T-cell (primary cell): ENCODE measurements at regions not wholly inside any gene's neighbourhood (a gene's known extent, or its start where the extent isn't known, plus 50 kb on each side); places are given as distances from the start of the nearest gene placed in this dataset.

ENCODE experiments used
- ATAC-seq, 4 experiments: fragments of 200-7000 bp in 3 of 4; fragments of 150-1000 bp in 1 of 4; cut with Tn5 transposase; replicated peaks in 1 of 4; 1 replicate in 3 of 4; 2 replicates in 1 of 4; pipeline ENCODE4 v1.10.0; 2021; ENCODE audit warnings: moderate library complexity in 3 of 4, mild to moderate bottlenecking in 2 of 4, moderate number of reproducible peaks in 1 of 4
- CTCF ChIA-PET, 2 donors: fragments of 300-600 bp; sonication (Branson Sonifier 250); formaldehyde crosslinking; loops; one replicate each; lab custom pipeline; 2022; ENCODE audit warnings: antibody characterized with exemption in 2 of 2; lab: Charles Lee
- POLR2A ChIA-PET, 2 donors: fragments of 300-600 bp; sonication (Branson Sonifier 250); formaldehyde crosslinking; loops; one replicate each; lab custom pipeline; 2022; ENCODE audit warnings: antibody characterized with exemption in 2 of 2; lab: Charles Lee
- DNase-seq, 35 experiments: peaks; one replicate each; pipeline versions ENCODE4 v3.0.0 to v3.0.0-alpha.2; 2013 to 2023
- H3K27ac ChIP-seq: one replicate; pipeline ENCODE4 v1.5.1; 2013; ENCODE audit warnings: low read length
- H3K27me3 ChIP-seq, 2 experiments: replicated peaks in 1 of 2; 1 replicate in 1 of 2; 2 replicates in 1 of 2; pipeline versions ENCODE4 v1.6.1 to v1.7.0; 2013; ENCODE audit warnings: low read length in 1 of 2, mixed read lengths in 1 of 2; ENCODE audit not compliant: control insufficient read depth in 2 of 2, insufficient read depth in 2 of 2; ENCODE audit errors: extremely low read depth in 1 of 2
- H3K36me3 ChIP-seq, 2 donors: 1 replicate in 1 of 2; 2 replicates in 1 of 2; pipeline versions ENCODE4 v1.6.1 to v1.7.0; 2013; ENCODE audit warnings: low read length in 1 of 2; ENCODE audit not compliant: control insufficient read depth in 2 of 2, insufficient read depth in 1 of 2; ENCODE audit errors: extremely low read depth in 1 of 2
- H3K4me1 ChIP-seq, 2 experiments: 1 replicate in 1 of 2; 2 replicates in 1 of 2; pipeline versions ENCODE4 v1.6.1 to v1.7.0; 2013; ENCODE audit warnings: low read length in 2 of 2, mixed read lengths in 1 of 2; ENCODE audit not compliant: insufficient read depth in 2 of 2, control insufficient read depth in 1 of 2; ENCODE audit errors: extremely low read depth in 1 of 2
- H3K4me3 ChIP-seq, 2 donors: 1 replicate in 1 of 2; 2 replicates in 1 of 2; pipeline versions ENCODE4 v1.5.1 to v1.7.0; 2013; ENCODE audit warnings: mild to moderate bottlenecking in 2 of 2, low read length in 1 of 2, moderate library complexity in 1 of 2; ENCODE audit not compliant: control insufficient read depth in 1 of 2; ENCODE audit errors: extremely low read depth in 1 of 2
- H3K9me3 ChIP-seq: 2 replicates; pipeline ENCODE4 v1.7.0; 2013
- H3K27ac Mint-ChIP-seq, 2 donors: one replicate each; pipeline ENCODE4 v1.8.0; 2020 to 2021; ENCODE audit warnings: mild to moderate bottlenecking in 2 of 2, mixed read lengths in 2 of 2
- H3K27me3 Mint-ChIP-seq, 2 donors: one replicate each; pipeline ENCODE4 v1.8.0; 2021 to 2022; ENCODE audit warnings: mixed read lengths in 2 of 2
- H3K36me3 Mint-ChIP-seq: one replicate; pipeline ENCODE4 v1.8.0; 2021; ENCODE audit warnings: mixed read lengths
- H3K4me1 Mint-ChIP-seq, 3 donors: one replicate each; pipeline ENCODE4 v1.8.0; 2020 to 2022; ENCODE audit warnings: mixed read lengths in 3 of 3, mild to moderate bottlenecking in 1 of 3
- H3K4me3 Mint-ChIP-seq, 3 donors: one replicate each; pipeline ENCODE4 v1.8.0; 2020 to 2022; ENCODE audit warnings: mild to moderate bottlenecking in 3 of 3, mixed read lengths in 3 of 3, moderate library complexity in 3 of 3
- H3K9me3 Mint-ChIP-seq, 3 donors: one replicate each; pipeline ENCODE4 v1.8.0; 2020 to 2022; ENCODE audit warnings: mixed read lengths in 3 of 3
- WGBS: methylation state at CpG from one replicate; pipeline ENCODE4 v1.1.5; 2013; ENCODE audit warnings: missing lambda C conversion rate; ENCODE audit not compliant: insufficient coverage; 5-methylcytosine and 5-hydroxymethylcytosine counted together

DNA sequence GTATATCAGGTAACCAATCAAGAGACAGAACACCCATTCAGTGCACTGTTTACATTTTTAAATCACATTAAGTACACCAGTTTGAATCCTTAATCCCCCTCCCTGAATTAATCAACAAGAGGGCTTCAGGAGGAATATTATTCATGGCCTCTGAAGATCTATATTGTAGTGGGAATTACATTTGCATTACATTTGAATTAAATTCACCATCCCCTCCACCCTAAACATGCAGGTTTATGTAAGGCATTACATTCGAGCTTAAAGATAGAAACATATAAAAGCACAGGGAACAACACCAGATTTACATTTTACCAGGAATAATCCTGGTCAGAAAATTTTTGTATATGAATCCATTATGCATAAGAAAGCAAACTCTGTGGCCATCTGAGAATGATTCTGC is 197.8 kb upstream of the KITLG start:
- no peak for ATAC-seq
- Histone ChIP-seq H3K27ac (no peak overlapping the region), H3K4me3 (no peak overlapping the region), H3K27me3 (no peaks in the 10 kb centered on the region), H3K4me1 (no peaks in the 10 kb centered on the region), H3K36me3 (no peaks in the 10 kb centered on the region), H3K9me3 (no peaks in the 10 kb centered on the region)
- no peak for DNase-seq
- no peak overlapping the region for H3K4me3 Mint-ChIP-seq
- H3K27ac Mint-ChIP-seq: no peak overlapping the region
- no peaks in the 10 kb centered on the region for H3K4me1 Mint-ChIP-seq
- no peaks in the 10 kb centered on the region for H3K36me3 Mint-ChIP-seq
- ChIA-PET CTCF (no interaction called here), POLR2A (no interaction called here)
- peaks cover 0 to 8% (median 0%) of the 10 kb centered on the region in 3 donors for H3K9me3 Mint-ChIP-seq
- peaks cover 0 to 3% of the 10 kb centered on the region in 2 donors for H3K27me3 Mint-ChIP-seq
- no CpG with 5 or more reads among the region's 1 CpG for WGBS

- H3K9me3 ChIP-seq: no peaks in the 10 kb centered on the region
- Mint-ChIP-seq H3K27me3 (peaks cover 0 to 3% of the 10 kb centered on the region in 2 donors), H3K4me1 (no peaks in the 10 kb centered on the region), H3K9me3 (peaks cover 0 to 3% (median 0%) of the 10 kb centered on the region in 3 donors), H3K4me3 (no peak overlapping the region), H3K36me3 (no peaks in the 10 kb centered on the region), H3K27ac (no peak overlapping the region)
- no peaks in the 10 kb centered on the region for H3K4me1 ChIP-seq
- H3K27me3 ChIP-seq: no peaks in the 10 kb centered on the region
- DNase-seq (no peak), ATAC-seq (no peak)
- H3K27ac ChIP-seq: no peak overlapping the region
- no peak overlapping the region for H3K4me3 ChIP-seq
- no peaks in the 10 kb centered on the region for H3K36me3 ChIP-seq
- CTCF ChIA-PET: no interaction called here
- POLR2A ChIA-PET: no interaction called here
- 93% methylated on average over 2 of the region's 3 CpGs for WGBS
These were observed 195.5 kb upstream of the KITLG start for GRCh38 chr12:88775742-88776151.

DNA sequence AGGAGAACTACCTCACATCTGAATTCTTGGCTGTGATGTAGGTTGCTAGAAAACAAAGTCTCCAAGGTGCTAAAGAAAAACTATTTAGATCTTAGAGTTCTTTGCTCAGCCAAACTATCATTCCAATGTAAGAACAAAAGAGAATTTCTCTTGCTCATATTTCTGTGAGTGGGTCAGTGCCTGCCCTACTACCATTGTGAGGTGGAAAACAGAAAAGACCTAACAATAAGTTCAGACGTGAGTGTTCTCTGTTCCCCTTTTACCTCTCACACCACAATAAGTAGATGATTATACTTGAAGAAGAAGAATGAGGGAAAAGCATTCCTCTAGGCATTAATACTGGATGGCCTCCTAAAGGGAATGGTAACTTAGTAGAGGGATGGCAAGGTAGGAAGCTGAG is 187.4 kb upstream of the KITLG start:
- Histone ChIP-seq H3K4me1 (no peaks in the 10 kb centered on the region), H3K4me3 (no peak overlapping the region), H3K36me3 (no peaks in the 10 kb centered on the region), H3K27ac (no peak overlapping the region), H3K27me3 (no peaks in the 10 kb centered on the region), H3K9me3 (no peaks in the 10 kb centered on the region)
- DNase-seq (no peak), ATAC-seq (no peak)
- no peaks in the 10 kb centered on the region for H3K4me1 Mint-ChIP-seq
- no peak overlapping the region for H3K27ac Mint-ChIP-seq
- no peak overlapping the region for H3K4me3 Mint-ChIP-seq
- H3K9me3 Mint-ChIP-seq: peaks cover 0 to 4% (median 4%) of the 10 kb centered on the region in 3 donors
- CTCF ChIA-PET: no interaction called here
- no CpG with 5 or more reads among the region's 1 CpG for WGBS
- H3K27me3 Mint-ChIP-seq: no peaks in the 10 kb centered on the region
- POLR2A ChIA-PET: no interaction called here
- no peaks in the 10 kb centered on the region for H3K36me3 Mint-ChIP-seq

GRCh38 chr12:88764781-88765480 is 184.7 kb upstream of the KITLG start:
- WGBS: no CpG with 5 or more reads among the region's 3 CpGs
- Mint-ChIP-seq H3K4me3 (no peak overlapping the region), H3K9me3 (peaks cover 0 to 8% (median 4%) of the 10 kb centered on the region in 3 donors), H3K4me1 (no peaks in the 10 kb centered on the region), H3K36me3 (no peaks in the 10 kb centered on the region), H3K27ac (no peak overlapping the region), H3K27me3 (no peaks in the 10 kb centered on the region)
- ATAC-seq (no peak), DNase-seq (no peak)
- H3K27ac ChIP-seq: no peak overlapping the region
- ChIA-PET CTCF (no interaction called here), POLR2A (no interaction called here)
- no peaks in the 10 kb centered on the region for H3K4me1 ChIP-seq
- H3K27me3 ChIP-seq: no peaks in the 10 kb centered on the region
- H3K36me3 ChIP-seq: no peaks in the 10 kb centered on the region
- no peaks in the 10 kb centered on the region for H3K9me3 ChIP-seq
- no peak overlapping the region for H3K4me3 ChIP-seq

- 50% methylated on average over 1 of the region's 1 CpG for WGBS
- no peaks in the 10 kb centered on the region for H3K36me3 Mint-ChIP-seq
- no peak for DNase-seq
- no peaks in the 10 kb centered on the region for H3K4me1 ChIP-seq
- H3K9me3 Mint-ChIP-seq: peaks cover 0 to 6% (median 4%) of the 10 kb centered on the region in 3 donors
- ChIA-PET POLR2A (no interaction called here), CTCF (no interaction called here)
- H3K27me3 ChIP-seq: no peaks in the 10 kb centered on the region
- no peak overlapping the region for H3K4me3 Mint-ChIP-seq
- H3K4me3 ChIP-seq: no peak overlapping the region
- no peaks in the 10 kb centered on the region for H3K36me3 ChIP-seq
- no peak for ATAC-seq
- H3K4me1 Mint-ChIP-seq: no peaks in the 10 kb centered on the region
- H3K27ac Mint-ChIP-seq: no peak overlapping the region
- no peak overlapping the region for H3K27ac ChIP-seq
- H3K27me3 Mint-ChIP-seq: no peaks in the 10 kb centered on the region
- no peaks in the 10 kb centered on the region for H3K9me3 ChIP-seq
These were observed 183.3 kb upstream of the KITLG start for GRCh38 chr12:88763536-88764100.

DNA sequence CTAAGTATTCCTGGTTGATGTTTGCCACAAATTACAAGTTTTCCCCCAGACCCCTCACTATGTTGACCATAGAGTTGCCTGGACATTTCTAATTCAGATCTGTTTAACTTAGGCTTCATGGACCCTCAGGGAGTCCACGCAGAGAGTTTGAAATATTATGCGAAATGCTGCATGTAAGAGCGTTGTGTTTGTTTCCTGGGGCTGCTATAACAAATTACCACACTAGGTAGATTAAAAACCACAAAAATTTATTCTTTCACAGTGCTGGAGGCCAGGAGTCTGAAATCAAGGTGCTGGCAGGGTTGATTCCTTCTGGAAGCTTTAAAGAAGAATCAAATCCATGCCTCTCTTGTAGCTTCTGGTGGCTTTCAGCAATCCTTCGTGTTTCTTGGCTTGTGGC is 177.9 kb upstream of the KITLG start:
- H3K4me1 Mint-ChIP-seq: no peaks in the 10 kb centered on the region

More for the DNA sequence above, 177.9 kb upstream of the KITLG start:
- ChIA-PET POLR2A (no interaction called here), CTCF (no interaction called here)
- no peak overlapping the region for H3K27ac ChIP-seq
- DNase-seq (no peak), ATAC-seq (no peak)
- Mint-ChIP-seq H3K36me3 (no peaks in the 10 kb centered on the region), H3K27ac (no peak overlapping the region), H3K9me3 (peaks cover 0 to 8% (median 2%) of the 10 kb centered on the region in 3 donors), H3K4me3 (no peak overlapping the region), H3K27me3 (no peaks in the 10 kb centered on the region)
- H3K27me3 ChIP-seq: no peaks in the 10 kb centered on the region
- H3K9me3 ChIP-seq: no peaks in the 10 kb centered on the region
- no peaks in the 10 kb centered on the region for H3K36me3 ChIP-seq
- no peak overlapping the region for H3K4me3 ChIP-seq
- no peaks in the 10 kb centered on the region for H3K4me1 ChIP-seq
- no CpG with 5 or more reads among the region's 4 CpGs for WGBS
